ENCODE measurements at regions not wholly inside any gene's neighbourhood (a gene's known extent, or its start where the extent isn't known, plus 50 kb on each side); places are given as distances from the start of the nearest gene placed in this dataset.
"Not testable (repeated sequence)": the region's sequence is repeated elsewhere in the genome, so short reads cannot be mapped to it uniquely, and the experiment has no call there.

DNA sequence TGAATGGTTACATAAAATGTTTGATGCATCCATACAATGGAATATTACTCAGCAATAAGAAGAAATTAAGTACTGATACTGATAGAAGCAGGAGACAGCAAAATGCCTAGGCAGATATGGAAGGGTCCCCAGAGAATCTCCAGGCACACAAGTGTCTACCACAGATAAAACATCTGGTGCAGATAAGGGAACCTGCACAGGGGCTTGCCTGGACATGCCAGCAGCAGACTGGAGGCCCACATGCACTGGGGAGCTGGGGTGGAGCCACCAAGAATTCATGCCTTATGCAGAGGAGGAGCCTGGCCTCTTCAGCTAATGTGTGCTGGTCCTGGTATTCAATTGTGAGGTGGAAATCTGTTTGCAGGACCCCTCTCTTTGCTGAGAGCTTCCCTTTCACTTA lies 129.2 kb upstream of the CTSV start:
- TF ChIP-seq JUN (CRISPR knock-in tag; IDR thresholded peaks at IDR 0.05); IRF2 (CRISPR knock-in tag; IDR thresholded peaks at IDR 0.05; ENCODE audit: borderline replicate concordance, low read depth); ELF4 (CRISPR knock-in tag; IDR thresholded peaks at IDR 0.05; ENCODE audit: low read depth); ZBTB21 (CRISPR knock-in tag; IDR thresholded peaks at IDR 0.05; ENCODE audit: borderline replicate concordance): not testable (repeated sequence)
- TF ChIP-seq, protein P1, sequence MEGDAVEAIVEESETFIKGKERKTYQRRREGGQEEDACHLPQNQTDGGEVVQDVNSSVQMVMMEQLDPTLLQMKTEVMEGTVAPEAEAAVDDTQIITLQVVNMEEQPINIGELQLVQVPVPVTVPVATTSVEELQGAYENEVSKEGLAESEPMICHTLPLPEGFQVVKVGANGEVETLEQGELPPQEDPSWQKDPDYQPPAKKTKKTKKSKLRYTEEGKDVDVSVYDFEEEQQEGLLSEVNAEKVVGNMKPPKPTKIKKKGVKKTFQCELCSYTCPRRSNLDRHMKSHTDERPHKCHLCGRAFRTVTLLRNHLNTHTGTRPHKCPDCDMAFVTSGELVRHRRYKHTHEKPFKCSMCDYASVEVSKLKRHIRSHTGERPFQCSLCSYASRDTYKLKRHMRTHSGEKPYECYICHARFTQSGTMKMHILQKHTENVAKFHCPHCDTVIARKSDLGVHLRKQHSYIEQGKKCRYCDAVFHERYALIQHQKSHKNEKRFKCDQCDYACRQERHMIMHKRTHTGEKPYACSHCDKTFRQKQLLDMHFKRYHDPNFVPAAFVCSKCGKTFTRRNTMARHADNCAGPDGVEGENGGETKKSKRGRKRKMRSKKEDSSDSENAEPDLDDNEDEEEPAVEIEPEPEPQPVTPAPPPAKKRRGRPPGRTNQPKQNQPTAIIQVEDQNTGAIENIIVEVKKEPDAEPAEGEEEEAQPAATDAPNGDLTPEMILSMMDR (IDR thresholded peaks at IDR 0.05), result not testable (repeated sequence)
- TF ChIP-seq, protein P2, sequence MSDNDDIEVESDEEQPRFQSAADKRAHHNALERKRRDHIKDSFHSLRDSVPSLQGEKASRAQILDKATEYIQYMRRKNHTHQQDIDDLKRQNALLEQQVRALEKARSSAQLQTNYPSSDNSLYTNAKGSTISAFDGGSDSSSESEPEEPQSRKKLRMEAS (CRISPR knock-in tag; IDR thresholded peaks at IDR 0.05), result not testable (repeated sequence)
- TF ChIP-seq, protein P3, sequence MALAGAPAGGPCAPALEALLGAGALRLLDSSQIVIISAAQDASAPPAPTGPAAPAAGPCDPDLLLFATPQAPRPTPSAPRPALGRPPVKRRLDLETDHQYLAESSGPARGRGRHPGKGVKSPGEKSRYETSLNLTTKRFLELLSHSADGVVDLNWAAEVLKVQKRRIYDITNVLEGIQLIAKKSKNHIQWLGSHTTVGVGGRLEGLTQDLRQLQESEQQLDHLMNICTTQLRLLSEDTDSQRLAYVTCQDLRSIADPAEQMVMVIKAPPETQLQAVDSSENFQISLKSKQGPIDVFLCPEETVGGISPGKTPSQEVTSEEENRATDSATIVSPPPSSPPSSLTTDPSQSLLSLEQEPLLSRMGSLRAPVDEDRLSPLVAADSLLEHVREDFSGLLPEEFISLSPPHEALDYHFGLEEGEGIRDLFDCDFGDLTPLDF (CRISPR knock-in tag; IDR thresholded peaks at IDR 0.05), result not testable (repeated sequence)
- TF ChIP-seq, protein P4, sequence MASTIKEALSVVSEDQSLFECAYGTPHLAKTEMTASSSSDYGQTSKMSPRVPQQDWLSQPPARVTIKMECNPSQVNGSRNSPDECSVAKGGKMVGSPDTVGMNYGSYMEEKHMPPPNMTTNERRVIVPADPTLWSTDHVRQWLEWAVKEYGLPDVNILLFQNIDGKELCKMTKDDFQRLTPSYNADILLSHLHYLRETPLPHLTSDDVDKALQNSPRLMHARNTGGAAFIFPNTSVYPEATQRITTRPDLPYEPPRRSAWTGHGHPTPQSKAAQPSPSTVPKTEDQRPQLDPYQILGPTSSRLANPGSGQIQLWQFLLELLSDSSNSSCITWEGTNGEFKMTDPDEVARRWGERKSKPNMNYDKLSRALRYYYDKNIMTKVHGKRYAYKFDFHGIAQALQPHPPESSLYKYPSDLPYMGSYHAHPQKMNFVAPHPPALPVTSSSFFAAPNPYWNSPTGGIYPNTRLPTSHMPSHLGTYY (CRISPR knock-in tag; IDR thresholded peaks at IDR 0.05), result not testable (repeated sequence)
- TF ChIP-seq, protein P5, sequence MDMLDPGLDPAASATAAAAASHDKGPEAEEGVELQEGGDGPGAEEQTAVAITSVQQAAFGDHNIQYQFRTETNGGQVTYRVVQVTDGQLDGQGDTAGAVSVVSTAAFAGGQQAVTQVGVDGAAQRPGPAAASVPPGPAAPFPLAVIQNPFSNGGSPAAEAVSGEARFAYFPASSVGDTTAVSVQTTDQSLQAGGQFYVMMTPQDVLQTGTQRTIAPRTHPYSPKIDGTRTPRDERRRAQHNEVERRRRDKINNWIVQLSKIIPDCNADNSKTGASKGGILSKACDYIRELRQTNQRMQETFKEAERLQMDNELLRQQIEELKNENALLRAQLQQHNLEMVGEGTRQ (CRISPR knock-in tag; IDR thresholded peaks at IDR 0.05), result not testable (repeated sequence)

All from WTC11 (cell line).